HepG2 (cell line): ENCODE measurements at regions not wholly inside any gene's neighbourhood (a gene's known extent, or its start where the extent isn't known, plus 50 kb on each side); places are given as distances from the start of the nearest gene placed in this dataset.

Experiments
- EED ChIP-seq: sonication (generic); formaldehyde crosslinking; IDR thresholded peaks from 2 replicates; pipeline ENCODE4 v1.5.0; 2020; ENCODE audit warnings: mild to moderate bottlenecking, missing genetic modification reagents
- ELF3 ChIP-seq: IDR thresholded peaks from 2 replicates; pipeline ENCODE4 v1.6.1; 2016; ENCODE audit warnings: missing genetic modification reagents, missing compliant biosample characterization
- NFYC ChIP-seq: IDR thresholded peaks from 2 replicates; pipeline ENCODE4 v1.6.1; 2016; ENCODE audit warnings: missing genetic modification reagents, missing compliant biosample characterization
- TSC22D2 ChIP-seq: sonication (generic); formaldehyde crosslinking; IDR thresholded peaks from 2 replicates; pipeline ENCODE4 v1.5.1; 2020; ENCODE audit warnings: missing genetic modification reagents, mild to moderate bottlenecking, borderline replicate concordance
- ZNF772 ChIP-seq: sonication (generic); formaldehyde crosslinking; IDR thresholded peaks from 2 replicates; pipeline ENCODE4 v1.5.0; 2020; ENCODE audit warnings: mild to moderate bottlenecking, missing genetic modification reagents
- TF ChIP-seq, protein P1 (sequence below), 2 experiments: fragments of 450-650 bp in 1 of 2; sonication (generic) in 1 of 2; formaldehyde crosslinking in 1 of 2; IDR thresholded peaks; 2 replicates each; pipeline versions ENCODE4 v1.6.1 to v1.8.0; 2016 to 2022; ENCODE audit warnings: antibody characterized with exemption in 1 of 2, mild to moderate bottlenecking in 1 of 2, missing genetic modification reagents in 1 of 2
- TF ChIP-seq, protein P2 (sequence below): sonication (generic); formaldehyde crosslinking; IDR thresholded peaks from 2 replicates; pipeline ENCODE4 v1.8.0; 2022; ENCODE audit warnings: low read depth, missing genetic modification reagents
- TF ChIP-seq, protein P3 (sequence below): IDR thresholded peaks from 2 replicates; pipeline ENCODE4 v1.6.1; 2016; ENCODE audit warnings: control low read depth
- TF ChIP-seq, protein P4 (sequence below): sonication (generic); formaldehyde crosslinking; IDR thresholded peaks from 2 replicates; pipeline ENCODE4 v1.9.0; 2021; ENCODE audit warnings: mild to moderate bottlenecking, missing genetic modification reagents

DNA sequence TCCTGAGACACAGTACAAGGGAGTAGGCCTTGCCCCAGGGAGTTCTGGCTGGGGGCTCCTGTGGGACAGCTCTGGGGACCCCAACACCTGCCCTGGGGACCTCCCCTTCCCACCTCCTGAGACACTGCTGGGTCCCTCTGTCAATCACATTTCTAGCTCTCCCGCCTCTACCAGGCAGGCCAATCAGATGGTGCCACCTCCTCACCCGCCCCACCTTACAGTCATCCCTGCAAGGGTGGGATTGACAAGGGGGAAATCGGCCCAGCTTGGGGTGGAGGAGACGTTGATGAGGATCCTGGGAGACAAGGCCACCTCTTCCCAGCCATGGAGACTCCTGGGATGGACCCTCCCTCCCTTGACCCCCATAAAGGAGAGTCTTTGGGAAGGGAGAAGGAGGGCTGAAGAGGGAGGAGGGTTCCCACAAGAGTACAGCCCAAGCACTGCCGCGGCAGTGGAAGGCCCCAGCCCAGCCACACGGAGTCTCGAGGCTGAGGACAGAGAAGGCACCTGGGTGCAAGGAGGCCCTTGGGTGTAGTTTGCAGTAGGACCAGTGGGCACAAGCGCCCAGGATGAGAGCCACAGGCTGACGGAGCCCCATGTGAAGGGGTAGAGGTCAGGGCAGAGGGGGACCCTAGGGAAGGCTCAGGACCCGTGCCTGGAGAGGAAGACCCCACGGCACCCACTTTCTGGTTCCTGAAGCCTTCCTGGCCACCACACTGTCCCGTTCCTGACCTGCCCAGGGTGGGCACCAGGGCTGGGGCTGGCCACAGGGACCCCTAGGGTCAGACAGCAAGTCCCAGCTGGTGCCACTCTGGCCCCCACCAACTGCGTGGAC, 109.9 kb upstream of the OTOS start (continued):
- TF ChIP-seq ELF3 (CRISPR knock-in tag) (no peak), ZNF772 (CRISPR knock-in tag) (0 out of 2 replicates have a peak, but pooled peaks have one; percentile 6), NFYC (CRISPR knock-in tag) (peak; percentile 69), TSC22D2 (CRISPR knock-in tag) (no peak), EED (CRISPR knock-in tag) (0 out of 2 replicates have a peak, but pooled peaks have one; percentile 53)
- TF ChIP-seq, protein P1, sequence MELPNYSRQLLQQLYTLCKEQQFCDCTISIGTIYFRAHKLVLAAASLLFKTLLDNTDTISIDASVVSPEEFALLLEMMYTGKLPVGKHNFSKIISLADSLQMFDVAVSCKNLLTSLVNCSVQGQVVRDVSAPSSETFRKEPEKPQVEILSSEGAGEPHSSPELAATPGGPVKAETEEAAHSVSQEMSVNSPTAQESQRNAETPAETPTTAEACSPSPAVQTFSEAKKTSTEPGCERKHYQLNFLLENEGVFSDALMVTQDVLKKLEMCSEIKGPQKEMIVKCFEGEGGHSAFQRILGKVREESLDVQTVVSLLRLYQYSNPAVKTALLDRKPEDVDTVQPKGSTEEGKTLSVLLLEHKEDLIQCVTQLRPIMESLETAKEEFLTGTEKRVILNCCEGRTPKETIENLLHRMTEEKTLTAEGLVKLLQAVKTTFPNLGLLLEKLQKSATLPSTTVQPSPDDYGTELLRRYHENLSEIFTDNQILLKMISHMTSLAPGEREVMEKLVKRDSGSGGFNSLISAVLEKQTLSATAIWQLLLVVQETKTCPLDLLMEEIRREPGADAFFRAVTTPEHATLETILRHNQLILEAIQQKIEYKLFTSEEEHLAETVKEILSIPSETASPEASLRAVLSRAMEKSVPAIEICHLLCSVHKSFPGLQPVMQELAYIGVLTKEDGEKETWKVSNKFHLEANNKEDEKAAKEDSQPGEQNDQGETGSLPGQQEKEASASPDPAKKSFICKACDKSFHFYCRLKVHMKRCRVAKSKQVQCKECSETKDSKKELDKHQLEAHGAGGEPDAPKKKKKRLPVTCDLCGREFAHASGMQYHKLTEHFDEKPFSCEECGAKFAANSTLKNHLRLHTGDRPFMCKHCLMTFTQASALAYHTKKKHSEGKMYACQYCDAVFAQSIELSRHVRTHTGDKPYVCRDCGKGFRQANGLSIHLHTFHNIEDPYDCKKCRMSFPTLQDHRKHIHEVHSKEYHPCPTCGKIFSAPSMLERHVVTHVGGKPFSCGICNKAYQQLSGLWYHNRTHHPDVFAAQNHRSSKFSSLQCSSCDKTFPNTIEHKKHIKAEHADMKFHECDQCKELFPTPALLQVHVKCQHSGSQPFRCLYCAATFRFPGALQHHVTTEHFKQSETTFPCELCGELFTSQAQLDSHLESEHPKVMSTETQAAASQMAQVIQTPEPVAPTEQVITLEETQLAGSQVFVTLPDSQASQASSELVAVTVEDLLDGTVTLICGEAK (IDR thresholded peaks at IDR 0.05), result no peak
- TF ChIP-seq, protein P1 (CRISPR knock-in tag; IDR thresholded peaks at IDR 0.05), result 0 out of 2 replicates have a peak, but pooled peaks have one; percentile 14
- TF ChIP-seq, protein P2, sequence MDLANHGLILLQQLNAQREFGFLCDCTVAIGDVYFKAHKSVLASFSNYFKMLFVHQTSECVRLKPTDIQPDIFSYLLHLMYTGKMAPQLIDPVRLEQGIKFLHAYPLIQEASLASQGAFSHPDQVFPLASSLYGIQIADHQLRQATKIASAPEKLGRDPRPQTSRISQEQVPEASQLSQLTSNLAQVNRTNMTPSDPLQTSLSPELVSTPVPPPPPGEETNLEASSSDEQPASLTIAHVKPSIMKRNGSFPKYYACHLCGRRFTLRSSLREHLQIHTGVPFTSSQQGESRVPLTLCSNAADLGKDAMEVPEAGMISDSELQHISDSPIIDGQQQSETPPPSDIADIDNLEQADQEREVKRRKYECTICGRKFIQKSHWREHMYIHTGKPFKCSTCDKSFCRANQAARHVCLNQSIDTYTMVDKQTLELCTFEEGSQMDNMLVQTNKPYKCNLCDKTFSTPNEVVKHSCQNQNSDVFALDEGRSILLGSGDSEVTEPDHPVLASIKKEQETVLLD (CRISPR knock-in tag), result no peak
- TF ChIP-seq, protein P3, sequence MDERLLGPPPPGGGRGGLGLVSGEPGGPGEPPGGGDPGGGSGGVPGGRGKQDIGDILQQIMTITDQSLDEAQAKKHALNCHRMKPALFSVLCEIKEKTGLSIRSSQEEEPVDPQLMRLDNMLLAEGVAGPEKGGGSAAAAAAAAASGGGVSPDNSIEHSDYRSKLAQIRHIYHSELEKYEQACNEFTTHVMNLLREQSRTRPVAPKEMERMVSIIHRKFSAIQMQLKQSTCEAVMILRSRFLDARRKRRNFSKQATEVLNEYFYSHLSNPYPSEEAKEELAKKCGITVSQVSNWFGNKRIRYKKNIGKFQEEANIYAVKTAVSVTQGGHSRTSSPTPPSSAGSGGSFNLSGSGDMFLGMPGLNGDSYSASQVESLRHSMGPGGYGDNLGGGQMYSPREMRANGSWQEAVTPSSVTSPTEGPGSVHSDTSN (CRISPR knock-in tag), result peak; percentile 79
- TF ChIP-seq, protein P4, sequence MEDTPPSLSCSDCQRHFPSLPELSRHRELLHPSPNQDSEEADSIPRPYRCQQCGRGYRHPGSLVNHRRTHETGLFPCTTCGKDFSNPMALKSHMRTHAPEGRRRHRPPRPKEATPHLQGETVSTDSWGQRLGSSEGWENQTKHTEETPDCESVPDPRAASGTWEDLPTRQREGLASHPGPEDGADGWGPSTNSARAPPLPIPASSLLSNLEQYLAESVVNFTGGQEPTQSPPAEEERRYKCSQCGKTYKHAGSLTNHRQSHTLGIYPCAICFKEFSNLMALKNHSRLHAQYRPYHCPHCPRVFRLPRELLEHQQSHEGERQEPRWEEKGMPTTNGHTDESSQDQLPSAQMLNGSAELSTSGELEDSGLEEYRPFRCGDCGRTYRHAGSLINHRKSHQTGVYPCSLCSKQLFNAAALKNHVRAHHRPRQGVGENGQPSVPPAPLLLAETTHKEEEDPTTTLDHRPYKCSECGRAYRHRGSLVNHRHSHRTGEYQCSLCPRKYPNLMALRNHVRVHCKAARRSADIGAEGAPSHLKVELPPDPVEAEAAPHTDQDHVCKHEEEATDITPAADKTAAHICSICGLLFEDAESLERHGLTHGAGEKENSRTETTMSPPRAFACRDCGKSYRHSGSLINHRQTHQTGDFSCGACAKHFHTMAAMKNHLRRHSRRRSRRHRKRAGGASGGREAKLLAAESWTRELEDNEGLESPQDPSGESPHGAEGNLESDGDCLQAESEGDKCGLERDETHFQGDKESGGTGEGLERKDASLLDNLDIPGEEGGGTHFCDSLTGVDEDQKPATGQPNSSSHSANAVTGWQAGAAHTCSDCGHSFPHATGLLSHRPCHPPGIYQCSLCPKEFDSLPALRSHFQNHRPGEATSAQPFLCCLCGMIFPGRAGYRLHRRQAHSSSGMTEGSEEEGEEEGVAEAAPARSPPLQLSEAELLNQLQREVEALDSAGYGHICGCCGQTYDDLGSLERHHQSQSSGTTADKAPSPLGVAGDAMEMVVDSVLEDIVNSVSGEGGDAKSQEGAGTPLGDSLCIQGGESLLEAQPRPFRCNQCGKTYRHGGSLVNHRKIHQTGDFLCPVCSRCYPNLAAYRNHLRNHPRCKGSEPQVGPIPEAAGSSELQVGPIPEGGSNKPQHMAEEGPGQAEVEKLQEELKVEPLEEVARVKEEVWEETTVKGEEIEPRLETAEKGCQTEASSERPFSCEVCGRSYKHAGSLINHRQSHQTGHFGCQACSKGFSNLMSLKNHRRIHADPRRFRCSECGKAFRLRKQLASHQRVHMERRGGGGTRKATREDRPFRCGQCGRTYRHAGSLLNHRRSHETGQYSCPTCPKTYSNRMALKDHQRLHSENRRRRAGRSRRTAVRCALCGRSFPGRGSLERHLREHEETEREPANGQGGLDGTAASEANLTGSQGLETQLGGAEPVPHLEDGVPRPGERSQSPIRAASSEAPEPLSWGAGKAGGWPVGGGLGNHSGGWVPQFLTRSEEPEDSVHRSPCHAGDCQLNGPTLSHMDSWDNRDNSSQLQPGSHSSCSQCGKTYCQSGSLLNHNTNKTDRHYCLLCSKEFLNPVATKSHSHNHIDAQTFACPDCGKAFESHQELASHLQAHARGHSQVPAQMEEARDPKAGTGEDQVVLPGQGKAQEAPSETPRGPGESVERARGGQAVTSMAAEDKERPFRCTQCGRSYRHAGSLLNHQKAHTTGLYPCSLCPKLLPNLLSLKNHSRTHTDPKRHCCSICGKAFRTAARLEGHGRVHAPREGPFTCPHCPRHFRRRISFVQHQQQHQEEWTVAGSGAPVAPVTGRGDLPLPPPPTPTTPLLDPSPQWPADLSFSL (CRISPR knock-in tag), result no peak
